Neural progenitor cell (in vitro differentiated cells): ENCODE measurements at regions not wholly inside any gene's neighbourhood (a gene's known extent, or its start where the extent isn't known, plus 50 kb on each side); places are given as distances from the start of the nearest gene placed in this dataset.
A peak's percentile ranks its signal among the peaks of the same experiment; 100 is the strongest.

Experiments used
- DNase-seq: peaks from one replicate; pipeline ENCODE4 v3.0.0-alpha.2; 2016; ENCODE audit warnings: low spot score
- H2AFZ ChIP-seq: fragments of 200-600 bp; sonication (generic); replicated peaks from 2 replicates; pipeline ENCODE4 v1.6.1; 2016; ENCODE audit warnings: antibody characterized with exemption
- H3F3A ChIP-seq: fragments of 200-600 bp; sonication (generic); 2 replicates; pipeline ENCODE4 v1.6.1; 2016; ENCODE audit warnings: antibody characterized with exemption, low read depth
- H3K27ac ChIP-seq: fragments of 200-600 bp; sonication (generic); 2 replicates; pipeline ENCODE4 v1.5.1; 2016; ENCODE audit warnings: mild to moderate bottlenecking
- H3K27me3 ChIP-seq: fragments of 200-600 bp; sonication (generic); 2 replicates; pipeline ENCODE4 v1.6.1; 2016; ENCODE audit warnings: mild to moderate bottlenecking, moderate library complexity
- H3K36me3 ChIP-seq: fragments of 200-600 bp; sonication (generic); 2 replicates; pipeline ENCODE4 v1.5.1; 2016
- H3K4me1 ChIP-seq: fragments of 200-600 bp; sonication (generic); 2 replicates; pipeline ENCODE4 v1.6.1; 2016; ENCODE audit warnings: mixed run types
- H3K4me2 ChIP-seq: fragments of 200-600 bp; sonication (generic); 2 replicates; pipeline ENCODE4 v1.6.1; 2016
- H3K4me3 ChIP-seq: fragments of 200-600 bp; sonication (generic); 2 replicates; pipeline ENCODE4 v1.5.1; 2016
- H3K79me2 ChIP-seq: fragments of 200-600 bp; sonication (generic); 2 replicates; pipeline ENCODE4 v1.6.1; 2016; ENCODE audit warnings: low read depth
- H3K9ac ChIP-seq: fragments of 200-600 bp; sonication (generic); 2 replicates; pipeline ENCODE4 v1.6.1; 2016
- H3K9me3 ChIP-seq: fragments of 200-600 bp; sonication (generic); 2 replicates; pipeline ENCODE4 v1.5.1; 2016; ENCODE audit warnings: low read depth
- H4K20me1 ChIP-seq: fragments of 200-600 bp; sonication (generic); 2 replicates; pipeline ENCODE4 v1.6.1; 2016; ENCODE audit warnings: low read depth
- H3K27ac Mint-ChIP-seq: 3 replicates; pipeline ENCODE4 v1.8.0; 2021; ENCODE audit warnings: mixed read lengths
- H3K27me3 Mint-ChIP-seq: 2 replicates; pipeline ENCODE4 v1.8.0; 2022; ENCODE audit warnings: low read depth, mild to moderate bottlenecking, inconsistent platforms, moderate library complexity, mixed read lengths; ENCODE audit not compliant: insufficient read depth
- H3K36me3 Mint-ChIP-seq: 3 replicates; pipeline ENCODE4 v1.8.0; 2021; ENCODE audit warnings: mixed read lengths
- H3K4me1 Mint-ChIP-seq: 3 replicates; pipeline ENCODE4 v1.8.0; 2021; ENCODE audit warnings: mixed read lengths
- H3K4me3 Mint-ChIP-seq: 3 replicates; pipeline ENCODE4 v1.8.0; 2021; ENCODE audit warnings: mild to moderate bottlenecking, moderate library complexity, mixed read lengths
- H3K9me3 Mint-ChIP-seq: 3 replicates; pipeline ENCODE4 v1.8.0; 2020; ENCODE audit warnings: mixed read lengths
- CTCF ChIP-seq: fragments of 200-600 bp; sonication (generic); IDR thresholded peaks from 2 replicates; pipeline ENCODE4 v1.5.1; 2017; ENCODE audit warnings: antibody characterized with exemption, mild to moderate bottlenecking
- EZH2 ChIP-seq: fragments of 200-600 bp; sonication (generic); IDR thresholded peaks from 2 replicates; pipeline ENCODE4 v1.6.1; 2017; ENCODE audit warnings: antibody characterized with exemption, mild to moderate bottlenecking, moderate library complexity
- EZH2phosphoT487 ChIP-seq: fragments of 200-600 bp; sonication (generic); IDR thresholded peaks from 2 replicates; pipeline ENCODE4 v1.6.1; 2017; ENCODE audit warnings: antibody characterized with exemption

- Mint-ChIP-seq H3K36me3 (no peaks in the 10 kb centered on the region), H3K9me3 (peaks cover 2% of the 10 kb centered on the region), H3K4me3 (no peak overlapping the region), H3K27me3 (no peaks in the 10 kb centered on the region), H3K27ac (no peak overlapping the region), H3K4me1 (no peaks in the 10 kb centered on the region)
- H2AFZ ChIP-seq = no peak overlapping the region
- TF ChIP-seq EZH2phosphoT487 (no peak), CTCF (no peak)
- no peaks in the 10 kb centered on the region for H3K79me2 ChIP-seq
- H3K4me3 ChIP-seq = no peak overlapping the region
- no peaks in the 10 kb centered on the region for H3F3A ChIP-seq
- no peak overlapping the region for H3K4me2 ChIP-seq
- no peaks in the 10 kb centered on the region for H3K27me3 ChIP-seq
- peaks cover 3% of the 10 kb centered on the region for H3K4me1 ChIP-seq
- no peak overlapping the region for H3K27ac ChIP-seq
- no peak for DNase-seq
- H3K36me3 ChIP-seq = no peaks in the 10 kb centered on the region
- H3K9me3 ChIP-seq = no peaks in the 10 kb centered on the region
- H4K20me1 ChIP-seq = no peaks in the 10 kb centered on the region
- H3K9ac ChIP-seq = no peak overlapping the region
Measured at GRCh38 chr5:18380729-18381362, 746.6 kb downstream of the TAF11L14 start.

GRCh38 chr5:18393565-18394442, 759.5 kb downstream of the TAF11L14 start:
- H3K4me1 ChIP-seq = no peaks in the 10 kb centered on the region
- peaks cover 27% of the 10 kb centered on the region for H3K4me1 Mint-ChIP-seq
- peak overlapping the region; percentile 89 for H3K27ac Mint-ChIP-seq
- peaks cover 3% of the 10 kb centered on the region for H3K27me3 Mint-ChIP-seq
- no peaks in the 10 kb centered on the region for H4K20me1 ChIP-seq
- H3K4me3 Mint-ChIP-seq = no peak overlapping the region
- peak overlapping the region; percentile 81 for H2AFZ ChIP-seq
- H3K36me3 Mint-ChIP-seq = no peaks in the 10 kb centered on the region
- peak overlapping the region; percentile 12 for H3K4me2 ChIP-seq
- no peak overlapping the region for H3K27ac ChIP-seq
- H3K9ac ChIP-seq = no peak overlapping the region
- H3K27me3 ChIP-seq = no peaks in the 10 kb centered on the region
- H3K4me3 ChIP-seq = no peak overlapping the region
- no peaks in the 10 kb centered on the region for H3K9me3 Mint-ChIP-seq
- peak; percentile 98 for TF ChIP-seq CTCF
- no peak for TF ChIP-seq EZH2
- TF ChIP-seq EZH2phosphoT487 = no peak
- no peaks in the 10 kb centered on the region for H3K79me2 ChIP-seq
- no peaks in the 10 kb centered on the region for H3F3A ChIP-seq
- DNase-seq = peak; percentile 81
- no peaks in the 10 kb centered on the region for H3K9me3 ChIP-seq
- H3K36me3 ChIP-seq = no peaks in the 10 kb centered on the region

GRCh38 chr5:18394443-18394804, 760.2 kb downstream of the TAF11L14 start:
- no peaks in the 10 kb centered on the region for H3F3A ChIP-seq
- H4K20me1 ChIP-seq = no peaks in the 10 kb centered on the region
- no peak overlapping the region for H3K27ac ChIP-seq
- Mint-ChIP-seq H3K4me1 (peaks cover 24% of the 10 kb centered on the region), H3K27ac (no peak overlapping the region), H3K9me3 (no peaks in the 10 kb centered on the region), H3K4me3 (no peak overlapping the region), H3K36me3 (no peaks in the 10 kb centered on the region), H3K27me3 (peaks cover 3% of the 10 kb centered on the region)
- no peaks in the 10 kb centered on the region for H3K36me3 ChIP-seq
- H3K4me2 ChIP-seq = no peak overlapping the region
- TF ChIP-seq CTCF = no peak
- no peak for TF ChIP-seq EZH2
- no peak for TF ChIP-seq EZH2phosphoT487
- DNase-seq = no peak
- H3K4me3 ChIP-seq = no peak overlapping the region
- no peaks in the 10 kb centered on the region for H3K9me3 ChIP-seq
- no peak overlapping the region for H2AFZ ChIP-seq
- H3K9ac ChIP-seq = no peak overlapping the region
- H3K27me3 ChIP-seq = no peaks in the 10 kb centered on the region
- no peaks in the 10 kb centered on the region for H3K79me2 ChIP-seq
- H3K4me1 ChIP-seq = no peaks in the 10 kb centered on the region
